H9 (cell line): ENCODE measurements at regions not wholly inside any gene's neighbourhood (a gene's known extent, or its start where the extent isn't known, plus 50 kb on each side); places are given as distances from the start of the nearest gene placed in this dataset.

Experiments used
- DNase-seq: peaks from one replicate; pipeline ENCODE4 v3.0.0-alpha.2; 2017
- H2AFZ ChIP-seq: one replicate; pipeline ENCODE4 v1.6.1; 2013; ENCODE audit warnings: mild to moderate bottlenecking, low read length, control low read depth, moderate library complexity
- H2AK5ac ChIP-seq: 2 replicates; pipeline ENCODE4 v1.6.1; 2013; ENCODE audit warnings: low read length, control low read depth, mixed read lengths; ENCODE audit not compliant: insufficient read length
- H2BK120ac ChIP-seq: one replicate; pipeline ENCODE4 v1.6.1; 2013; ENCODE audit warnings: low read depth, mild to moderate bottlenecking, low read length, control low read depth, inconsistent platforms; ENCODE audit not compliant: poor library complexity, severe bottlenecking
- H2BK12ac ChIP-seq: 2 replicates; pipeline ENCODE4 v1.6.1; 2013; ENCODE audit warnings: low read length, control low read depth, mixed read lengths, low read depth; ENCODE audit not compliant: insufficient read length
- H2BK15ac ChIP-seq: 2 replicates; pipeline ENCODE4 v1.6.1; 2013; ENCODE audit warnings: low read depth, low read length, control low read depth
- H2BK20ac ChIP-seq: one replicate; pipeline ENCODE4 v1.6.1; 2013; ENCODE audit warnings: low read depth, mild to moderate bottlenecking, low read length, control low read depth, inconsistent platforms; ENCODE audit not compliant: poor library complexity, severe bottlenecking
- H2BK5ac ChIP-seq: 2 replicates; pipeline ENCODE4 v1.6.1; 2013; ENCODE audit warnings: low read length, control low read depth, mixed read lengths; ENCODE audit not compliant: insufficient read length
- H3K14ac ChIP-seq: 2 replicates; pipeline ENCODE4 v1.6.1; 2013; ENCODE audit warnings: low read length, control low read depth; ENCODE audit not compliant: insufficient read depth
- H3K18ac ChIP-seq: 2 replicates; pipeline ENCODE4 v1.6.1; 2013; ENCODE audit warnings: low read depth, mild to moderate bottlenecking, mixed read lengths, low read length, control low read depth; ENCODE audit not compliant: insufficient read length
- H3K23ac ChIP-seq: 2 replicates; pipeline ENCODE4 v1.6.1; 2013; ENCODE audit warnings: low read length, control low read depth, mixed read lengths, low read depth; ENCODE audit not compliant: insufficient read length
- H3K23me2 ChIP-seq: 2 replicates; pipeline ENCODE4 v1.6.1; 2013; ENCODE audit warnings: low read depth, mild to moderate bottlenecking, mixed read lengths, low read length, control low read depth; ENCODE audit not compliant: insufficient read length, poor library complexity, severe bottlenecking
- H3K27ac ChIP-seq: 2 replicates; pipeline ENCODE4 v1.5.1; 2013; ENCODE audit warnings: low read length, control low read depth, mixed read lengths, low read depth; ENCODE audit not compliant: insufficient read length
- H3K27me3 ChIP-seq: 2 replicates; pipeline ENCODE4 v1.6.1; 2013; ENCODE audit warnings: low read length, control low read depth, inconsistent platforms; ENCODE audit not compliant: insufficient read depth
- H3K4ac ChIP-seq: 2 replicates; pipeline ENCODE4 v1.6.1; 2013; ENCODE audit warnings: low read depth, mild to moderate bottlenecking, control low read depth, inconsistent platforms, low read length, moderate library complexity
- H3K4me1 ChIP-seq: 2 replicates; pipeline ENCODE4 v1.6.1; 2013; ENCODE audit warnings: low read length, control low read depth, inconsistent platforms; ENCODE audit not compliant: insufficient read depth
- H3K4me2 ChIP-seq: 2 replicates; pipeline ENCODE4 v1.6.1; 2013; ENCODE audit warnings: low read length, control low read depth, mixed read lengths; ENCODE audit not compliant: insufficient read length, insufficient read depth
- H3K56ac ChIP-seq: 2 replicates; pipeline ENCODE4 v1.6.1; 2013; ENCODE audit warnings: low read depth, mild to moderate bottlenecking, mixed read lengths, low read length, control low read depth; ENCODE audit not compliant: insufficient read length
- H3K79me1 ChIP-seq: 2 replicates; pipeline ENCODE4 v1.6.1; 2013; ENCODE audit warnings: low read depth, mild to moderate bottlenecking, moderate library complexity, low read length, control low read depth, inconsistent platforms; ENCODE audit not compliant: insufficient read depth, poor library complexity, severe bottlenecking
- H3K79me2 ChIP-seq: 2 replicates; pipeline ENCODE4 v1.6.1; 2013; ENCODE audit warnings: low read length, control low read depth, inconsistent platforms; ENCODE audit not compliant: insufficient read depth
- H3K9ac ChIP-seq: 2 replicates; pipeline ENCODE4 v1.6.1; 2013; ENCODE audit warnings: low read length, control low read depth, mixed read lengths; ENCODE audit not compliant: insufficient read length; ENCODE audit errors: extremely low read depth
- H3K9me3 ChIP-seq: one replicate; pipeline ENCODE4 v1.6.1; 2013; ENCODE audit warnings: low read depth, low read length, inconsistent platforms; ENCODE audit not compliant: control insufficient read depth
- H3T11ph ChIP-seq: one replicate; pipeline ENCODE4 v1.6.1; 2013; ENCODE audit warnings: mild to moderate bottlenecking, low read length, control low read depth, inconsistent platforms
- H4K20me1 ChIP-seq: one replicate; pipeline ENCODE4 v1.6.1; 2013; ENCODE audit not compliant: control insufficient read depth, insufficient read length, insufficient read depth
- H4K5ac ChIP-seq: 2 replicates; pipeline ENCODE4 v1.6.1; 2013; ENCODE audit warnings: low read depth, mild to moderate bottlenecking, mixed read lengths, low read length, control low read depth; ENCODE audit not compliant: insufficient read length
- H4K8ac ChIP-seq: replicated peaks from 2 replicates; pipeline ENCODE4 v1.6.1; 2013; ENCODE audit warnings: low read length, control low read depth, mixed read lengths, low read depth; ENCODE audit not compliant: insufficient read length
- H4K91ac ChIP-seq: 2 replicates; pipeline ENCODE4 v1.6.1; 2013; ENCODE audit warnings: low read depth, mild to moderate bottlenecking, moderate library complexity, mixed read lengths, low read length, control low read depth; ENCODE audit not compliant: insufficient read length
- H3K27ac Mint-ChIP-seq, 3 experiments: 2 replicates in 2 of 3; 3 replicates in 1 of 3; pipeline ENCODE4 v1.8.0; 2020 to 2021; ENCODE audit warnings: mixed read lengths in 3 of 3, mild to moderate bottlenecking in 1 of 3, moderate library complexity in 1 of 3
- H3K27me3 Mint-ChIP-seq: 2 replicates; pipeline ENCODE4 v1.8.0; 2021; ENCODE audit warnings: low read depth, mild to moderate bottlenecking, moderate library complexity, mixed read lengths
- H3K36me3 Mint-ChIP-seq, 3 experiments: 2 replicates in 2 of 3; 3 replicates in 1 of 3; pipeline ENCODE4 v1.8.0; 2020 to 2021; ENCODE audit warnings: low read depth in 3 of 3, mixed read lengths in 3 of 3; ENCODE audit not compliant: insufficient read depth in 1 of 3
- H3K4me1 Mint-ChIP-seq, 2 experiments: 2 replicates each; pipeline ENCODE4 v1.8.0; 2020; ENCODE audit warnings: mixed read lengths in 2 of 2
- H3K4me3 Mint-ChIP-seq, 2 experiments: 2 replicates in 1 of 2; 3 replicates in 1 of 2; pipeline ENCODE4 v1.8.0; 2020 to 2021; ENCODE audit warnings: mild to moderate bottlenecking in 2 of 2, mixed read lengths in 2 of 2, moderate library complexity in 1 of 2
- H3K9me3 Mint-ChIP-seq, 2 experiments: 2 replicates in 1 of 2; 3 replicates in 1 of 2; pipeline ENCODE4 v1.8.0; 2020; ENCODE audit warnings: mild to moderate bottlenecking in 2 of 2, mixed read lengths in 2 of 2, moderate library complexity in 1 of 2
- CTCF ChIP-seq: fragments of 200-600 bp; sonication (generic); conservative IDR thresholded peaks from 3 replicates; pipeline ENCODE4 v1.8.0; 2021; ENCODE audit warnings: antibody characterized with exemption, mild to moderate bottlenecking
- WGBS: extraction: QIAGEN DNeasy Blood & Tissue Kit; methylation state at CpG from one replicate; pipeline ENCODE4 v1.1.7; 2013; ENCODE audit warnings: missing lambda C conversion rate, low lambda C conversion rate, mixed read lengths; ENCODE audit not compliant: insufficient read length; ENCODE audit errors: extremely low coverage; 5-methylcytosine and 5-hydroxymethylcytosine counted together

- Histone ChIP-seq H3K79me2 (no peaks in the 10 kb centered on the region), H3K9ac (no peak overlapping the region), H2AFZ (no peak overlapping the region), H3K23me2 (no peaks in the 10 kb centered on the region), H2BK20ac (no peak overlapping the region), H3K18ac (no peak overlapping the region), H3K23ac (no peak overlapping the region), H2BK15ac (no peak overlapping the region), H3K79me1 (no peaks in the 10 kb centered on the region), H3K4me2 (no peak overlapping the region), H4K8ac (no peak overlapping the region), H4K20me1 (peaks cover 4% of the 10 kb centered on the region), H2AK5ac (no peak overlapping the region), H2BK120ac (no peak overlapping the region), H4K5ac (no peak overlapping the region), H3K9me3 (no peaks in the 10 kb centered on the region), H3K27ac (no peak overlapping the region), H3T11ph (no peak overlapping the region), H3K56ac (no peak overlapping the region), H2BK5ac (no peak overlapping the region), H3K14ac (no peak overlapping the region), H2BK12ac (no peak overlapping the region), H3K4ac (no peak overlapping the region), H3K4me1 (no peaks in the 10 kb centered on the region; the same call in 1 of the 2 replicates), H3K27me3 (no peaks in the 10 kb centered on the region), H4K91ac (no peak overlapping the region)
- Mint-ChIP-seq H3K36me3 (no peaks in the 10 kb centered on the region), H3K4me3 (no peak overlapping the region), H3K9me3 (no peaks in the 10 kb centered on the region), H3K4me1 (peaks cover 19 to 24% of the 10 kb centered on the region in 2 experiments), H3K27me3 (peaks cover 9% of the 10 kb centered on the region), H3K27ac (no peak overlapping the region)
- WGBS = no CpG with 5 or more reads among the region's 4 CpGs
- TF ChIP-seq CTCF = no peak
- DNase-seq = peak; percentile 8
These were observed 60.9 kb upstream of the TOP1 start for GRCh38 chr20:40967700-40968099.
